B cell (primary cell): ENCODE measurements at regions not wholly inside any gene's neighbourhood (a gene's known extent, or its start where the extent isn't known, plus 50 kb on each side); places are given as distances from the start of the nearest gene placed in this dataset.

ENCODE experiments used
- CTCF ChIP-seq: fragments of 200-600 bp; IDR thresholded peaks from one replicate; pipeline ENCODE4 v1.8.0; 2022; ENCODE audit warnings: antibody characterized with exemption, mild to moderate bottlenecking
- EZH2 ChIP-seq: IDR thresholded peaks from 2 replicates; pipeline ENCODE4 v1.6.1; 2012; ENCODE audit warnings: borderline replicate concordance, low read depth, mild to moderate bottlenecking, moderate library complexity, low read length; ENCODE audit not compliant: insufficient read depth, poor library complexity, severe bottlenecking

GRCh38 chr14:98665007-98665406 lies 607.0 kb downstream of the BCL11B start:
- TF ChIP-seq CTCF (no peak), EZH2 (no peak)
